HG02759 (cell line): ENCODE measurements at regions not wholly inside any gene's neighbourhood (a gene's known extent, or its start where the extent isn't known, plus 50 kb on each side); places are given as distances from the start of the nearest gene placed in this dataset.
"Not testable (repeated sequence)": the region's sequence is repeated elsewhere in the genome, so short reads cannot be mapped to it uniquely, and the experiment has no call there.

Experiments used
- ATAC-seq: cut with Tn5 transposase; IDR thresholded peaks from one replicate; pipeline ENCODE4 v1.9.1; 2021; ENCODE audit warnings: mild to moderate bottlenecking, moderate library complexity; ENCODE audit not compliant: unreplicated experiment

DNA sequence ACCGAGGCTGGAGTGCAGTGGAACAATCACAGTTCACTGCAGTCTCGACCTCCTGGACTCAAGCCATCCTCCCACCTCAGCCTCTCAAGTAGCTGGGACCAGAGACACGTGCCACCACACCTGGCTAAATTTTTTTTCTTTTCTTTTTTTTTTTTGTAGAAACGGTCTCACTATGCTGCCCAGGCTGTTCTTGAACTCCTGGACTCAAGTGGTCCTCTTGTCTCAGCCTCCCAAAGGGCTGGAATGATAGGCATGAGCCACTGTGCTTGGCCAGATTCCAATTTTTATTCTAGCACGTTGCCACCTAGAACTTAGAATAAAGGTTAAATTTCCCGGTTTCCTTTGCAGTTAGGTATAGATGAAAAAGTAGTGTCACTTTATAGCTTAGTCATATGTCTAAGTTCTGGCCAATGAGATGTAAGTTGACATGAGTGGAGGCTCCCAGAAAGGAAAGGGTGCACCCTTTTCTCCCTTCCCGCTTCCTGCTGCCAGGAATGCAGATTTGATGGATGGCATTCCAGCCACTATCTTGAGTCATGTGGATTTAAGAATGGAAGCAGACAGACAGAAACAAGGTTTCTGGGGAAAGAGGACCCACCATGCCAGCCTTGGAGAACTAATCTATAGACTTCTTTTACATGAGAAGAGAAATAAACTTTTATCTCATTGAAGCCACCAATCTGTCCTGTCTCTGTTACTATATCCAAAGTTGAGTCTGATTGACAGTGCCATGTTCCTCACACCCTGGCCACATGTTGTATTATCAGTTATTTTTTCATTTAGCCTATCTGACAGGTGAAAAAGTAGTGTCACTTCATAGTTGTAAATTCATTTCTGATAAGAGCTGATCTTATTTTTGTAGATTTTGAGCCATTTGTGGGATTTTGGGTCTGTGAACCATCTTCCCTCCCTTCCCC is 60.6 kb upstream of the NCOA3 start:
- ATAC-seq = no peak

GRCh38 chr20:47441774-47442150 is 59.9 kb upstream of the NCOA3 start:
- no peak for ATAC-seq

DNA sequence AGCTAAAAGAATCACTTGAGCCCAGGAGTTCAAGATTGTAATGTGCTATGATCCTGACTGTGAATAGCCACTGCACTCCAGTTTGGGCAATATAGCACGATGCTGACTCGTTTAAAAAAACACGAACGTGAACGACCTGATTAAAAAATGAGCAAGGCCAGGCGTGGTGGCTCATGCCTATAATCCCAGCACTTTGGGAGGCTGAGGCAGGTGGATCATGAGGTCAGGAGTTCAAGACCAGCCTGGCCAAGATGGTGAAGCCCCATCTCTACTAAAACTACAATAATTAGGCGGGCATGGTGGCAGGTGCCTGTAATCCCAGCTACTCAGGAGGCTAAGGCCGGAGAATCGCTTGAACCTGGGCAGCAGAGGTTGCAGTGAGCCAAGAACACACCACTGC is 58.6 kb upstream of the NCOA3 start:
- ATAC-seq = not testable (repeated sequence)

- ATAC-seq = no peak
These were observed 57.1 kb upstream of the NCOA3 start for GRCh38 chr20:47444584-47444983.

DNA sequence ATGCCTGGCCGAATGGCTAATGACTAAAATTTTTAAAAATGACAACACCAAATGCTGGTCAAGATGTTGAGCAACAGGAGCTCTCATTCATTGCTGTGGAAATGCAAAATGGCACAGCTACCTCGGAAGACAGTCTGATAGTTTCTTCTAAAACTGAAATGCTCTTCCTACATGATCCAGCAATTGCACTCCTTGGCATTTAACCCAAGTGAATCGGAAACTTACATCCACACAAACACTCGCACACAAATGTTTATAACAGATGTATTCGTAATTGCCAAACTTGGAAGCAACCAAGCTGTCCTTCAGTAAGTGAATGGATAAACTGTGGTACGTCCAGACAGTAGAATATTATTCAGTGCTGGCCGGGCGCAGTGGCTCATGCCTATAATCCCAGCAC is 56.4 kb upstream of the NCOA3 start:
- no peak for ATAC-seq

DNA sequence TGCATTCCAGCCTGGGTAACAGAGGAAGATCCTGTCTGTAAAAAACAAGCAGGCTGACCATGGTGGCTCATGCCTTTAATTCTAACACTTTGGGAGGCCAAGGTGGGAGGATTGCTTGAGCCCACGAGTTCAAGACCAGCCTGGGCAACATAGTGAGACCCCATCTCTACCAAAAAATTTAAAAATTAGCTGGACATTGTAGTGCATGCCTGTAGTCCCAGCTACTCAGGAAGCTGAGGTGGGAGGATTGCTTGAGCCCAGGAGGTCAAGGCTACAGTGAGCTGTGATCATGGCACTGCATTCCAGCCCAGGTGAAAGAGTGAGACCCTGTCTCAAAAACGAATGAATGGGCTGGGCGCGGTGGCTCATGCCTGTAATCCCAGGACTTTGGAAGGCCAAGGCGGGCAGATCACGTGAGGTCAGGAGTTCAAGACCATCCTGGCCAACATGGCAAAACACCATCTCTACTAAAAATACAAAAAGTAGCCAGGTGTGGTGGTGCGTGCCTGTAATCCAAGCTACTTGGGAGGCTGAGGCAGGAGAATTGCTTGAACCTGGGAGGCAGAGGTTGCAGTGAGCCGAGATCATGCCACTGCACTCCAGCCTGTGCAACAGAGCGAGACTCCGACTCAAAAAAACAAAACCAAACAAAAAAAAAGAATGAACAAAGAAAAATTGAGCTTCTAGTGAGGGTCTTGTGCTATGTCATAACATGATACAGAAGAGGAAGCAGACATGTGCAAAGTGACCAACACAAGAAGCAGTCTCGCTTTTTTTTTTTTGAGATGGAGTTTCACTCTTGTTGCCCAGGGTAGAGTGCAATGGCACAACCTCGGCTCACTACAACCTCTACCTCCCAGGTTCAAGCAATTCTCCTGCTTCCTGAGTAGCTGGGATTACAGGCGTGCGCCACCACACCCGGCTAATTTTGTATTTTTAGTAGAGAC is 54.1 kb upstream of the NCOA3 start:
- not testable (repeated sequence) for ATAC-seq

GRCh38 chr20:47448429-47448828 is 53.3 kb upstream of the NCOA3 start:
- ATAC-seq = no peak

GRCh38 chr20:47451602-47451904 is 50.1 kb upstream of the NCOA3 start:
- ATAC-seq = no peak
